ENCODE measurements at regions not wholly inside any gene's neighbourhood (a gene's known extent, or its start where the extent isn't known, plus 50 kb on each side); places are given as distances from the start of the nearest gene placed in this dataset.

GRCh38 chr18:67010919-67011318, 407.0 kb upstream of the CDH19 start:
- TF ChIP-seq POLR2AphosphoS5 (IDR thresholded peaks at IDR 0.05) (no peak), CTCF (IDR thresholded peaks at IDR 0.05) (no peak)
